Spleen (tissue), 7 donors: ENCODE measurements at regions not wholly inside any gene's neighbourhood (a gene's known extent, or its start where the extent isn't known, plus 50 kb on each side); places are given as distances from the start of the nearest gene placed in this dataset.

Experiments used
- POLR2A ChIP-seq, 3 donors: fragments of 450-650 bp; IDR thresholded peaks; one replicate each; pipeline ENCODE4 v1.5.1; 2017; ENCODE audit warnings: antibody characterized with exemption in 3 of 3, mild to moderate bottlenecking in 1 of 3
- POLR2AphosphoS5 ChIP-seq, 3 donors: sonication (generic); formaldehyde crosslinking; IDR thresholded peaks; one replicate each; pipeline ENCODE4 v1.5.1; 2017; ENCODE audit warnings: antibody characterized with exemption in 3 of 3
- TF ChIP-seq, protein P1 (sequence below), 11 experiments: fragments of 200-600 bp in 7 of 11; fragments of 450-650 bp in 4 of 11; sonication (generic) in 4 of 11; IDR thresholded peaks in 8 of 11; conservative IDR thresholded peaks in 3 of 11; 1 replicate in 7 of 11; 2 replicates in 4 of 11; pipeline versions ENCODE4 v1.4.0 to v1.8.0; 2016 to 2021; ENCODE audit warnings: antibody characterized with exemption in 11 of 11, inconsistent platforms in 4 of 11, mild to moderate bottlenecking in 1 of 11
- donor health status: DM: no; HTN: no; CAD: no; lungs with moderate emphysema.
- donor health status: DM: no; HTN: no; CAD: no.
- donor health status: DM: no; HTN: no; CAD: no.

DNA sequence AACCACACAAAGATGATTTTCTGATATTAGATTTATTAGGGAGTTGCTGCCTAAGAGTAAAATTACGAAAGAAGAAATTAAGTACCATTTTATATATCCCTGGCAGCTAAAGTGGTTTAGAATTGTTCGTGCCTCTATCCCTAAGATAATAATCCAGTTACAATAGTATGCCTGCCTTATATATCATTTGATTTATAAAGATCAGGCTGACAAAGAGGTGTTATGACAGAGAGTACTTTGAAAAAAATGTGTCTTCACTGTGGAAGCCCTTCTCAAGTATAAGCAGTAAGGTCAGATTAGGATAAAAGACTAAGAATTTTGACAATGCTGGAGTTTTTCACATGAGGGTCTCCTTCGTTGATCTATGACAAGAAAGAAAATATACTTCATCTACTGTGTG, 619.9 kb downstream of the ADGRL2 start:
- TF ChIP-seq, protein P1, sequence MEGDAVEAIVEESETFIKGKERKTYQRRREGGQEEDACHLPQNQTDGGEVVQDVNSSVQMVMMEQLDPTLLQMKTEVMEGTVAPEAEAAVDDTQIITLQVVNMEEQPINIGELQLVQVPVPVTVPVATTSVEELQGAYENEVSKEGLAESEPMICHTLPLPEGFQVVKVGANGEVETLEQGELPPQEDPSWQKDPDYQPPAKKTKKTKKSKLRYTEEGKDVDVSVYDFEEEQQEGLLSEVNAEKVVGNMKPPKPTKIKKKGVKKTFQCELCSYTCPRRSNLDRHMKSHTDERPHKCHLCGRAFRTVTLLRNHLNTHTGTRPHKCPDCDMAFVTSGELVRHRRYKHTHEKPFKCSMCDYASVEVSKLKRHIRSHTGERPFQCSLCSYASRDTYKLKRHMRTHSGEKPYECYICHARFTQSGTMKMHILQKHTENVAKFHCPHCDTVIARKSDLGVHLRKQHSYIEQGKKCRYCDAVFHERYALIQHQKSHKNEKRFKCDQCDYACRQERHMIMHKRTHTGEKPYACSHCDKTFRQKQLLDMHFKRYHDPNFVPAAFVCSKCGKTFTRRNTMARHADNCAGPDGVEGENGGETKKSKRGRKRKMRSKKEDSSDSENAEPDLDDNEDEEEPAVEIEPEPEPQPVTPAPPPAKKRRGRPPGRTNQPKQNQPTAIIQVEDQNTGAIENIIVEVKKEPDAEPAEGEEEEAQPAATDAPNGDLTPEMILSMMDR (IDR thresholded peaks at IDR 0.05 in 8 of 11, conservative IDR thresholded peaks at IDR 0.05 in 3 of 11), result no peak
- TF ChIP-seq POLR2AphosphoS5 (IDR thresholded peaks at IDR 0.05), result no peak
- no peak for TF ChIP-seq POLR2A (IDR thresholded peaks at IDR 0.05)
